GM12865 (cell line): ENCODE measurements at regions not wholly inside any gene's neighbourhood (a gene's known extent, or its start where the extent isn't known, plus 50 kb on each side); places are given as distances from the start of the nearest gene placed in this dataset.

Source experiments
- DNase-seq: peaks from one replicate; pipeline ENCODE4 v3.0.0; 2010; ENCODE audit warnings: low read depth
- H3K4me3 ChIP-seq: 2 replicates; pipeline ENCODE4 v1.5.1; 2011; ENCODE audit warnings: mild to moderate bottlenecking, low read depth, low read length, control low read depth
- CTCF ChIP-seq: IDR thresholded peaks from 2 replicates; pipeline ENCODE4 v1.5.1; 2011; ENCODE audit warnings: low read length, control low read depth, low read depth, inconsistent platforms; ENCODE audit not compliant: insufficient read depth; ENCODE audit errors: missing control alignments

GRCh38 chr16:35685085-35685484 is 2225.7 kb downstream of the TP53TG3F start:
- no peak for DNase-seq
- no peak overlapping the region for H3K4me3 ChIP-seq
- TF ChIP-seq CTCF, result no peak

DNA sequence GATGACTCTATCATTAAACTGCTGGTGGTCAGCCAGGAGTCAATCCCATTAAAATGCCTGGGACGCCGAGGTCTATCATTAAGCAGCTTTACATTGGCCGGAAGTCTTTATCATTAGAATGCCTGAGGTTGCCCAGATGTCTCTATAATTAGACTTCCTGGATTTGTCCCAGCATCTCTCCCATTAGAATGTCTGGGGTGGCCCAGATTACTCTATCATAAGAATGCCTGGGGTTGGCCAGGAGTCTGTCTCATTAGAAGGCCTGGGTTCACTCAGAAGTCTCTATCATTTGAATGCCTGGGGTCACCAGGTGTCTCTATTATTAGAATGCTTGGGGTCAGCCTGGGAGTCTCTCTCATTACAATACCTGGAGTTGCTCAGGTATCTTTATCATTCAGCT is 2227.2 kb downstream of the TP53TG3F start:
- no peak for TF ChIP-seq CTCF
- H3K4me3 ChIP-seq, result no peak overlapping the region
- no peak for DNase-seq

GRCh38 chr16:35687071-35687470 is 2227.7 kb downstream of the TP53TG3F start:
- DNase-seq, result no peak
- no peak for TF ChIP-seq CTCF
- H3K4me3 ChIP-seq, result no peak overlapping the region

- no peak for DNase-seq
- H3K4me3 ChIP-seq, result no peak overlapping the region
- TF ChIP-seq CTCF, result no peak
Measured at GRCh38 chr16:35687781-35688180, 2228.4 kb downstream of the TP53TG3F start.

- no peak for TF ChIP-seq CTCF
- no peak overlapping the region for H3K4me3 ChIP-seq
- DNase-seq, result no peak
Measured at GRCh38 chr16:35689764-35690163, 2230.4 kb downstream of the TP53TG3F start.

DNA sequence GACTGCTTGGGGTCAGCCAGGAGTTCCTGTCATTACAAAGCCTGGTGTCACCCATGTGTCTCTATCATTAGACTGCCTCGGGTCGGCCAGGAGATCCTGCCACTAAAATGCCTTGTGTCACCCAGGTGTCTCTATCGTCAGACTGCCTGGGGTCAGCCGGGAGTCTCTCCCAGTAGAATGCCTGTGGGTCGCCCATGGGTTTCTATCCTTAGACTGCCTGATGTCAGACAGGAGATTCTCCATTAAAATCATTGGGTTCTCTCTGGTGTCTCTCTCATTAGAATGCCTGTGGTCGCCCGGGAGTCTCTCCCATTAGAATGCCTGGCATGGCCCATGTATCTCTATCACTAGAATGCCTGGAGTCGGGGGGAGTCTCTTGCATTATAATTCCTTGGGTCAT is 2231.0 kb downstream of the TP53TG3F start:
- no peak overlapping the region for H3K4me3 ChIP-seq
- DNase-seq, result no peak
- TF ChIP-seq CTCF, result no peak

DNA sequence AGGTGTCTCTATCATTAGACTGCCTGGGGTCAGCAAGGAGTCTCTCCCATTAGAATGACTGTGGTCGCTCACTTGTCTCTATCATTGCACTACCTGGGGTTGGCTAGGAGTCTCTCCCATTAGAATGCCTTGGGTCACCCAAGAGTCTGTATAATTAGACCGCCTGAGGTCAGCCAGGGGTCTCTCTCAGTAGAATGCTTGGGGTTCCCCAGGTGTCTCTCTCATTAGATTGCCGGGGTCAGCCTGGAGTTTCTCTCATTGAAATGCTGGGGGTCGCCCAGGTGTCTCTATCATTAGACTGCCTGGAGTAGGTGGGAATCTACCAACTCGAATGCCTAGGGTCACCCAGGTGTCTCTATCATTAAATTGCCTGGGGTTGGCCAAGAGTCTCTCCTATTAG is 2231.6 kb downstream of the TP53TG3F start:
- DNase-seq, result no peak
- H3K4me3 ChIP-seq, result no peak overlapping the region
- TF ChIP-seq CTCF, result no peak
